AG10803 (cell line): ENCODE measurements at regions not wholly inside any gene's neighbourhood (a gene's known extent, or its start where the extent isn't known, plus 50 kb on each side); places are given as distances from the start of the nearest gene placed in this dataset.
"Not testable (repeated sequence)": the region's sequence is repeated elsewhere in the genome, so short reads cannot be mapped to it uniquely, and the experiment has no call there.

Experiments used
- DNase-seq: peaks from one replicate; pipeline ENCODE4 v3.0.0; 2010; ENCODE audit warnings: low read depth
- H3K4me3 ChIP-seq: 2 replicates; pipeline ENCODE4 v1.5.1; 2011; ENCODE audit warnings: mild to moderate bottlenecking, low read length, control low read depth
- TF ChIP-seq, protein P1 (sequence below): conservative IDR thresholded peaks from 2 replicates; pipeline ENCODE4 v1.5.1; 2011; ENCODE audit warnings: mild to moderate bottlenecking, low read length, control low read depth, inconsistent platforms

DNA sequence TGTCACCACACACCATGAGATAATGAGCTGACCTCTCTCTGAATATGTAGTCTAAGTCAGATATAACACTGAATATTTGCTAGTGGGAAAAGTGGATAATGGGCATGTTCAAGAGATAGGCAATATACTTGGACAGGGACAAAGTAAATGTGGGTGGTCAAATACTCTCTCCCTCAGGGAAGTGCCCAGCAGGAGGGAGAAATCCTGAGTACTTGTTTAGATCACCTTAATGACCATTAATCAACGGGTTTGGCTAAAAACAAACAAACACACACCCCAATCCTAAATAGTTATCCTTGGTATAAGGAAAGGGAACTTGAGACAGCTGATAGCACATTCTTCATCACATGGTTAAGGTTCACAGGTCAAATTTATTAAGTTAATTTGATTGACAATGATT, 933.5 kb downstream of the C4orf33 start:
- DNase-seq: no peak
- H3K4me3 ChIP-seq: no peak overlapping the region
- TF ChIP-seq, protein P1, sequence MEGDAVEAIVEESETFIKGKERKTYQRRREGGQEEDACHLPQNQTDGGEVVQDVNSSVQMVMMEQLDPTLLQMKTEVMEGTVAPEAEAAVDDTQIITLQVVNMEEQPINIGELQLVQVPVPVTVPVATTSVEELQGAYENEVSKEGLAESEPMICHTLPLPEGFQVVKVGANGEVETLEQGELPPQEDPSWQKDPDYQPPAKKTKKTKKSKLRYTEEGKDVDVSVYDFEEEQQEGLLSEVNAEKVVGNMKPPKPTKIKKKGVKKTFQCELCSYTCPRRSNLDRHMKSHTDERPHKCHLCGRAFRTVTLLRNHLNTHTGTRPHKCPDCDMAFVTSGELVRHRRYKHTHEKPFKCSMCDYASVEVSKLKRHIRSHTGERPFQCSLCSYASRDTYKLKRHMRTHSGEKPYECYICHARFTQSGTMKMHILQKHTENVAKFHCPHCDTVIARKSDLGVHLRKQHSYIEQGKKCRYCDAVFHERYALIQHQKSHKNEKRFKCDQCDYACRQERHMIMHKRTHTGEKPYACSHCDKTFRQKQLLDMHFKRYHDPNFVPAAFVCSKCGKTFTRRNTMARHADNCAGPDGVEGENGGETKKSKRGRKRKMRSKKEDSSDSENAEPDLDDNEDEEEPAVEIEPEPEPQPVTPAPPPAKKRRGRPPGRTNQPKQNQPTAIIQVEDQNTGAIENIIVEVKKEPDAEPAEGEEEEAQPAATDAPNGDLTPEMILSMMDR: no peak

DNA sequence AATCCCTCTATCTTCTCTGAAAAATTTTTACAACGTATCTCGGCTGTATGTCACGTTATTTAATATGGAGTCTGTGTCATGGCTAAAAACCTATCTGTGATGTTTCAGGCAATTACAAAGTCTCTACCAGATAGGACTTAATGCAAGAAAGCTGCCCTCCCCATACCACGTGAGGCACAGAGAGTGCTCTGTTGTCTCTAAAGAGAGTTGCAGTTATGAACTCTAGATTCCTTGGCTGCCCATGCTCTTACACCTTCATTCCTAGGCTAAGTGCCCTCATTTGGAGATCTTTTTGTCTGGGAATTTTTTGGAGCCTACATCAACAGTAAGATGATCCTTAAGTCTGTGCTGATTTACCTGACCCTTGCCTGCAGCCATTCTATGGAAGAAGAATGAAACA, 935.9 kb downstream of the C4orf33 start:
- no peak overlapping the region for H3K4me3 ChIP-seq
- DNase-seq: no peak
- TF ChIP-seq, protein P1: no peak

DNA sequence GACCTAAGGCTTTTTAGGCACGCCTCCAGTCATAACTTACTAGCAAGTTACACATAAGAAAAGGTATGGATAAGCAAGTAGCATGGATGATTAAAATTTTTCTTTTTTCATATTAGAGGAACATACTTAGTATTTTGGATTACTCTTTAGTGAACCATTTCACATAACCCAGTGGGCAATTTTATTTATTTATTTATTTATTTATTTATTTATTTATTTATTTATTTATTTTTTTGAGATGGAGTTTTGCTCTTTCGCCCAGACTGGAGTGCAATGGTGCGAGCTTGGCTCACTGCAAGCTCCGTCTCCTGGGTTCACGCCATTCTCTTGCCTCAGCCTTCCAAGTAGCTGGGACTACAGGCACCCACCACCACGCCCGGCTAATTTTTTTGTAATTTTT, 937.7 kb downstream of the C4orf33 start:
- not testable (repeated sequence) for DNase-seq, H3K4me3 ChIP-seq

DNA sequence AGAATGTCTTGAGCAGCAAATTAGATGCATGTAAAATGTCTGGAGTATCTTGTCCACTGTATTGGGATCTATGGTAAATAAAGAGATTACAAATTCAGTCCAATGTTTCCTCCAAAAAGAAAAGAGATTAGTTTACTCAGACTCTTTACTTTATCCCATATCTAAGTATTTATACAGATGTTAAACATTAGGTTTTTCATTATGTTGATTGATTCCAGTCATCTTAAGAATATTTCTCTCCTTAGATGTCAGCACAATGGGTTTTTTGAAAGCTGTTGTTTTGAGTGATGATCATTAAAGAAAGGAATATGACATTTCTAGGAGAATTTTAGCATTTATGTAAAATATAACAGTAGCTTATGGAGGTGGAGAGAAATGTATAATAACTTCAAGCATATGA, 938.9 kb downstream of the C4orf33 start:
- no peak overlapping the region for H3K4me3 ChIP-seq
- TF ChIP-seq, protein P1: no peak
- no peak for DNase-seq

DNA sequence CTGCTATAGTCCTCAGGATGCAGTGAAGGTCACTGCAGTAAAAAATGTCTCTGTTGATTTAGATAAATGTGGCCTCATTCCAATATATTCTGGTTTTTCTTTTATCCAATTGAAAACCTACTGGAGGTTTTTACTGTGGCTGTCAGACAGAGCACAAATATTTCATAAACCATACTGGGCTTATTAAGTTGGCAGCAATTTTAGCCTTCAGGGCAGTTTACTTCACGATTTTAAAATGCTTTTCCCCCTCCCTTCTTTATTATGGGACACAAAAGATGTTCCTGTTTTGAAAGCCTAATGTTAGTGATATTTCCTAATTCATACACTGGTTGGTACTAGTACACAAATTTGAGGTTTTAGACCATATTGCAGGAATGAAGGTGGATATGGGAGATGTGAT, 939.4 kb downstream of the C4orf33 start:
- DNase-seq: no peak
- TF ChIP-seq, protein P1: no peak
- no peak overlapping the region for H3K4me3 ChIP-seq

DNA sequence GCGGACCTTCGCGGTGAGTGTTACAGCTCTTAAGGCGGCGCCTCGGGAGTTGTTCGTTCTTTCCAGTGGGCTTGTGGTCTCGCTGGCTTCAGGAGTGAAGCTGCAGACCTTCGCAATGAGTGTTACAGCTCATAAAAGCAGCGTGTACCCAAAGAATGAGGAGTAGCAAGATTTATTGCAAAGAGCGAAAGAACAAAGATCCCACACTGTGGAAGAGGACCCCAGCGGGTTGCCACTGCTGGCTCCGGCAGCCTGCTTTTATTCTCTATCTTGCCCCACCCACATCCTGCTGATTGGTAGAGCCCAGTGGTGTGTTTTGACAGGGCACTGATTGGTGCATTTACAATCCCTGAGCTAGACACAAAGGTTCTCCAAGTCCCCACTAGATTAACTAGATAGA, 941.9 kb downstream of the C4orf33 start:
- not testable (repeated sequence) for H3K4me3 ChIP-seq, DNase-seq

DNA sequence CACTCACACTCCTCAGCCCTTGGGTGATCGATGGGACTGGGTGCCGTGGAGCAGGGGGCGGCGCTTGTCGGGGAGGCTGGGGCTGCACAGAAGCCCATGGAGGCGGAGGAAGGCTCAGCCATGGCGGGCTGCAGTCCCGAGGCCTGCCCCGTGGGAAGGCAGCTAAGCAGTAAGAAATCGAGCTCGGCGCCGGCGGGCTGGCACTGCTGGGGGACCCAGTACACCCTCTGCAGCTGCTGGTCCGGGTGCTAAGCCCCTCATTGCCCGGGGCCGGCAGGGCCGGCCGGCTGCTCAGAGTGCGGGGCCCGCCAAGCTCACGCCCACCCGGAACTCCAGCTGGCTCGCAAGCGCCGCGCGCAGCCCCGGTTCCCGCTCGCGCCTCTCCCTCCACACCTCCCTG, 942.6 kb downstream of the C4orf33 start:
- not testable (repeated sequence) for DNase-seq, H3K4me3 ChIP-seq

DNA sequence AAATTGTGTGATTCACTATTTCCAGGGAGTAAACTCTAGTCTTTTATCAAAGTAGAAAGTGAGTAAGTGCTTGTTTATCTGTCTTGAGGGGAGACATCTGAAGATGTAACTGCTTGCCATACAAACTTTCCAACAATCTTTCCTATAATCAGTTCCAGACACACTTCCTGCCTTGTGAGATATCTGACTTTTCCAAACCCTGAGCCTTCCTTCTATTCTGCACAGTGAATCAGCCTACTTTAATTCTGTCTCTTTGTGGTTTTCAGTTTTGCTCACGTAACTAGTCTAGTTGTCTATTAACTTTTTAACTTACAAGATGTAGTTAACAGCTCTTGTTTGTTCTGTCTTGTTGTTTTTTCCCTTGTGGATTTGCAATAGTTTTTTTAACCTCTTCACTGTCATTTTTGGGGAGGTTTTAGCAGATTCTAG, 947.8 kb downstream of the C4orf33 start:
- DNase-seq: no peak
- no peak overlapping the region for H3K4me3 ChIP-seq
- TF ChIP-seq, protein P1: no peak

DNA sequence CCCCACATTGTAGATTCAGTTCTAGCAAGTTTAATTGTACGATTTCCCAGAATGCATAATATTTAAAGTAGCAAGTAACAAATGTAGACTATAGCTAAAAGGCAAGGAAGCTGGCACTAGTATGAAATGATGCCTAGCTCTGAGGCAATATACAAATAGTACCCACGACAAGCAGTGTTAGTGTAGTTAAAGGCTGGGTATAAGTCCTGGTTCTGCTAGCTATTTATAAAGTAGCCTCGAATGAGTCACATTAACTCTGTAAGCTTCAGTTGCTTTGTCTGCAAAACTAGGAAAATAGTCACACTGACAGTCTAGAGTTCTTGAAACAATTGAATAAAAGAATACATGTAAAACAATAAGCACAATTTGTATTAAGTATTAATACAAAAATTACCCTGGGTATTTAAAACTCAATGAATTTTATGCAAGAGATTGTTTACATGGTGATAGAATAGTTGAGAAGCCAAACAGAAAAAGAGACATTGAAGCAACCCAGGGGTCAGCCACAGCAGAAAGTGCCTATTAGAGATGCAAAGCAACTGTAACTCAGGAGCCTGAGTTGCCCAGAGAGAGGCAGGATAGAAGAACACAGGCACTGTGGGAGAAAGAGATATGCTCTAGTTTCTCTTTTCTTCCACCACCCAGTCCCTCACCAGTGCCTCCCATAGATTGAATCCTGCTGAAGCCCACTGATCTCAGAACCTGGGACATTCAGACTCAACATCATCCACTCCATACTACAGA, 949.0 kb downstream of the C4orf33 start:
- no peak for DNase-seq
- H3K4me3 ChIP-seq: no peak overlapping the region
- TF ChIP-seq, protein P1: no peak
